ENCODE measurements at regions not wholly inside any gene's neighbourhood (a gene's known extent, or its start where the extent isn't known, plus 50 kb on each side); places are given as distances from the start of the nearest gene placed in this dataset.

GRCh38 chr10:90317172-90317571 is 540.7 kb downstream of the HTR7 start:
- no peak overlapping the region for H3K4me3 ChIP-seq (ENCODE audit: low read depth, low read length)

DNA sequence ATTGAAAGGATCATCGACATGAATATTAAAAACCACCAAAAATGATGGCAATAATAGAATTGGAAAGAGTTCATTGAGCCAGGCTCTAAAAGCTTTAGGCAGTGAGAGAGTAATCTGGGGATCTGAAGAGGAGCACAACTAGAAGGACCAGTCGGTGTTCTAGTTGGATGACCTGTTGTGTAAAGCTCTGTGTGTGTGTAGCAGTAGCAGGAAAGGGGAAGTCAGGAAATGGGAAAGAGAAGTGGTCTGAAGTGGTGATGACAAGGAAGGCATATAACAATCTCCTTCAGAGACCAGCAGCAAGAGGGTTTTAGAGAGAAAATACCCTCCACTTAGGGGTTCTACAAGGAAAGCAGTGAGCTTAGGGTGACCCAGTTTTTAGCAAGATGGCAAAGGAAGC is 539.2 kb downstream of the HTR7 start:
- Histone ChIP-seq H3K4me1 (ENCODE audit: control insufficient read depth, insufficient read depth, low read length, unreplicated experiment) (peaks cover 30% of the 10 kb centered on the region), H2AFZ (ENCODE audit: low read length, unreplicated experiment) (no peak overlapping the region), H3K79me2 (ENCODE audit: control insufficient read depth, insufficient read depth, low read length, unreplicated experiment) (no peaks in the 10 kb centered on the region), H3K27me3 (ENCODE audit: insufficient read depth, low read length) (no peaks in the 10 kb centered on the region), H3K27ac (ENCODE audit: low read depth, low read length) (peak overlapping the region; percentile 47; the same call in 1 of the 2 replicates), H3K4me3 (ENCODE audit: low read depth, low read length) (no peak overlapping the region), H3K36me3 (ENCODE audit: insufficient read depth, low read length) (no peaks in the 10 kb centered on the region)

More at GRCh38 chr10:90317172-90317571, 540.7 kb downstream of the HTR7 start:
- no peaks in the 10 kb centered on the region for H3K36me3 ChIP-seq (ENCODE audit: insufficient read depth, low read length)
- no peak overlapping the region for H3K27ac ChIP-seq (ENCODE audit: low read depth, low read length)
- H2AFZ ChIP-seq (ENCODE audit: low read length, unreplicated experiment), result no peak overlapping the region
- H3K79me2 ChIP-seq (ENCODE audit: control insufficient read depth, insufficient read depth, low read length, unreplicated experiment), result no peaks in the 10 kb centered on the region
- peaks cover 38% of the 10 kb centered on the region for H3K4me1 ChIP-seq (ENCODE audit: control insufficient read depth, insufficient read depth, low read length, unreplicated experiment)
- no peaks in the 10 kb centered on the region for H3K27me3 ChIP-seq (ENCODE audit: insufficient read depth, low read length)

DNA sequence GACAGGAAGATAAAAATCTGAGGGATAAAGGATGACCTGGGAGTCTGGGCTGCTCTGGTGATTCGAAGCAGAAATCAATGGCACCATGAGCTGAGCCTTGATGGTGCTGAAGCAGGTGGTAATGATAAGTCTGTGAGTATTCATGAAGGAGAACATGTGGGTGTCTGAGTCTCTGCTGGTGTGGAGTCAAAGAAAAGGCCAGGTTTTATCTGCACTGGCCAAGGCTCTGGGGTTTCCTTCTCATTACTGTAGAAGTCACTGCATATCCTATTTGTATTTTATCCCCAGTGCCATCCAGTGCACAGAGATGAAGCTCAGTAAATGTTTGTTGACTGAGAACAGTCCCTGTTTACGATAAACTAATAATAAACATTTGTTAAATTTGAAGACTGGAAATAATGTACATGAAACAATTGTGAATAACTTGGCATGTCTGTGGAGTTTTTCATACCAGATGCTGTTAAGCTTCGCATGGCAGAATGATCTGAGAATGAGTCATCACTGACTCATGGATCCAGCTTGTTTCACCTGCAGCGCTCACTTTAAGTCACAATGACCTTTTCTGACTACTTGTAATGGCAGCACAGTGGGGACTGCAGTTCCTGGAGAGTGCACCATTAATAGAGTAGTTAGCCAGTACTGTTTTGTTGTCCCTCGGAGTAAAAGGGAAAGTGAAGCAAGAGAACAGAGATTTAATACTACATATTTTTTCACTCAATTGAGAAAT is 538.5 kb downstream of the HTR7 start:
- Histone ChIP-seq H2AFZ (ENCODE audit: low read length, unreplicated experiment) (no peak overlapping the region), H3K36me3 (ENCODE audit: insufficient read depth, low read length) (no peaks in the 10 kb centered on the region), H3K4me1 (ENCODE audit: control insufficient read depth, insufficient read depth, low read length, unreplicated experiment) (peaks cover 23% of the 10 kb centered on the region), H3K79me2 (ENCODE audit: control insufficient read depth, insufficient read depth, low read length, unreplicated experiment) (no peaks in the 10 kb centered on the region), H3K4me3 (ENCODE audit: low read depth, low read length) (0 out of 2 replicates have a peak overlapping the region, but pooled peaks have one; percentile 19), H3K27ac (ENCODE audit: low read depth, low read length) (peak overlapping the region; percentile 47; the same call in 1 of the 2 replicates), H3K27me3 (ENCODE audit: insufficient read depth, low read length) (no peaks in the 10 kb centered on the region)

DNA sequence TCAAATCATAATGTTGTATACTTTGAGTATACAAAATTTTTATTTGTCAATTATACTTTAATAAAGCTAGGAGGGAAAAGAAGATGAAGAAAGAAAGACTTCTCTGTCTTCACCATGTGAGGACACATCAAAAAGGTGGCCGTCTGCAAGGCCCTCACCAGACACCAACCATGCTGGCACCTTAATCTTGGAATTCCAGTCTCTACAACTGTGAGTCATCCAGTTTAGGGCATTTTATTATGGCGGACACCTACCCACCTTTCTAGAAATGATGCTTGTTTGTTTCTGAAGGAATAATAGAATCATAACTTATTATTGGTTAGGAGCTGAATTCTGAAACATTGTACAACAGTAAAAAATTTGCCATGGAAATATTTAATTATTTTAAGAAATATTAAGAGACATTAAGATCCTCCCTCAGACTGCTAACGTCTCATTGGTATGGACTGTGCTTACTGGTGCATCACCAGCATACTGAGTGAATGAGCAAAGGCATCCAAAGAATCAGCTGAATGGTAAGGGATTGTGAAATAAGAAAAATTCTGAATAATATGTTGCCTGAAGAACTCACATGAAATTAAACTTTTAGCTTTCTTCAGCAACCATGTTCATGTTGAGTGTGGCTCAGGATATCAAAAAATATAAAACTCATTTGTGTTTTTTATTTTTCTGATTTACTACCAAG is 536.6 kb downstream of the HTR7 start:
- Histone ChIP-seq H3K79me2 (ENCODE audit: control insufficient read depth, insufficient read depth, low read length, unreplicated experiment) (no peaks in the 10 kb centered on the region), H3K27ac (ENCODE audit: low read depth, low read length) (no peak overlapping the region), H2AFZ (ENCODE audit: low read length, unreplicated experiment) (no peak overlapping the region), H3K27me3 (ENCODE audit: insufficient read depth, low read length) (no peaks in the 10 kb centered on the region), H3K4me1 (ENCODE audit: control insufficient read depth, insufficient read depth, low read length, unreplicated experiment) (peaks cover 17% of the 10 kb centered on the region), H3K4me3 (ENCODE audit: low read depth, low read length) (no peak overlapping the region), H3K36me3 (ENCODE audit: insufficient read depth, low read length) (no peaks in the 10 kb centered on the region)

- Histone ChIP-seq H3K4me3 (ENCODE audit: low read depth, low read length) (peak overlapping the region; percentile 48; the same call in 1 of the 2 replicates), H2AFZ (ENCODE audit: low read length, unreplicated experiment) (peak overlapping the region; percentile 12), H3K79me2 (ENCODE audit: control insufficient read depth, insufficient read depth, low read length, unreplicated experiment) (no peaks in the 10 kb centered on the region), H3K4me1 (ENCODE audit: control insufficient read depth, insufficient read depth, low read length, unreplicated experiment) (peaks cover 17% of the 10 kb centered on the region), H3K27me3 (ENCODE audit: insufficient read depth, low read length) (no peaks in the 10 kb centered on the region), H3K36me3 (ENCODE audit: insufficient read depth, low read length) (no peaks in the 10 kb centered on the region), H3K27ac (ENCODE audit: low read depth, low read length) (peak overlapping the region; percentile 84)
These were observed 531.2 kb downstream of the HTR7 start for GRCh38 chr10:90326498-90327267.

DNA sequence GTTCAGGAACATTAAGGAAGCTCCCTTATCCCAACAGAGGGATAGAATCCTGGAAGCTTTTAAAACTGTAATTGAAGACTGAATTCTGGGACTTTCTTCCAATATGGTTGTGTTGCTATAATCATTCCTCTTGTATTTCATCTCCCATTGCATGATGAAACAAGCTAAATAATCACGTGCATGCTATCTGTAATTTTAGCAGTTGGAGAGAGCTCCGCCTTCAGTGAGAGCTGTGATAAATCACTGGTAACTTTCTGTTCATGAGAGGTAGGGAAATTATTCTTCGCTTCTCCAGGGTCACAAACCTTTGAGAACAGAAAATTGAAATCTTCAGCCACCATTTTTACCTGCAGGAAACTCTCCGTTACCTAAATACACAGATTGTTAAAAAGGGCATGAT is 530.2 kb downstream of the HTR7 start:
- Histone ChIP-seq H3K36me3 (ENCODE audit: insufficient read depth, low read length) (no peaks in the 10 kb centered on the region), H3K79me2 (ENCODE audit: control insufficient read depth, insufficient read depth, low read length, unreplicated experiment) (no peaks in the 10 kb centered on the region), H3K4me1 (ENCODE audit: control insufficient read depth, insufficient read depth, low read length, unreplicated experiment) (peaks cover 17% of the 10 kb centered on the region), H3K27me3 (ENCODE audit: insufficient read depth, low read length) (no peaks in the 10 kb centered on the region), H3K27ac (ENCODE audit: low read depth, low read length) (peak overlapping the region; percentile 84; the same call in 1 of the 2 replicates), H2AFZ (ENCODE audit: low read length, unreplicated experiment) (no peak overlapping the region), H3K4me3 (ENCODE audit: low read depth, low read length) (no peak overlapping the region)

DNA sequence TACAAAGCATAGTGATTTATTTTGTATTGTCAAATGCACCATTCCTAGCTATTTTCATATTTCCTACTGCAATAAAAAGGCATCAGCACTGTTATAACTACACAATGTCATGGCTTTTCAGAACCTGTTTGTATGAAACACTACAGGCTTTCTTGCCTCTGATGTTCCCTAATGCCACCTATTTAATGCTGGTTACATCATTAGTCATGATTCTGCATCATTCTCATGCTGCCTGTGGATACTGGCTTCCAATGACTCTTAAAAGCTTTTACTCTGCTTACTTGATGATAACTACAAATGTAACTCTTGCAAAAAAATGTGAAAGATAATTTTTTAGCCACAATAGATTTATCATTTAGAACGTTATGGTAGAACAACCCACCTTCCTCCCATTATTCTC is 529.4 kb downstream of the HTR7 start:
- peaks cover 17% of the 10 kb centered on the region for H3K4me1 ChIP-seq (ENCODE audit: control insufficient read depth, insufficient read depth, low read length, unreplicated experiment)

DNA sequence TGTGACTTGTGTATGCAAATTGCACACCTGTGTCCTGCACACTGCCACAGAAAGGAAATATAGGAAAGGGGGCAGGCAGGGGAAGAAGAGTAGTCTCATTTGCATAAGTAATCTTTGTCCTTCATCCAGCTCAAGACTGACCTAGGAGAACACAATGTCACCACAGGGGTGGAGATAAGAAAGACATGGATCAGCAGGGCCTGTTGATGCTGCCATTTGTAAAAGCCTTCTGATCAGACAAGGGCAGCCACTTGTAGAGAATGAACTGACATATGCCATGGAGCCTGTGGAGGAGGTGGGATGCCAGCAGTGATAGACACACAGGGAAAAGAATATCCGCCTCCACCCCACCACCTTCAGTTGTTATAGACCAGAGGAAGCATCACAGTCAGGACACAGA is 528.9 kb downstream of the HTR7 start:
- H3K36me3 ChIP-seq (ENCODE audit: insufficient read depth, low read length), result no peaks in the 10 kb centered on the region
- H3K4me3 ChIP-seq (ENCODE audit: low read depth, low read length), result no peak overlapping the region
- H3K27ac ChIP-seq (ENCODE audit: low read depth, low read length), result no peak overlapping the region
- H3K27me3 ChIP-seq (ENCODE audit: insufficient read depth, low read length), result no peaks in the 10 kb centered on the region
- no peaks in the 10 kb centered on the region for H3K79me2 ChIP-seq (ENCODE audit: control insufficient read depth, insufficient read depth, low read length, unreplicated experiment)
- H3K4me1 ChIP-seq (ENCODE audit: control insufficient read depth, insufficient read depth, low read length, unreplicated experiment), result peaks cover 17% of the 10 kb centered on the region
- H2AFZ ChIP-seq (ENCODE audit: low read length, unreplicated experiment), result no peak overlapping the region

More for the DNA sequence above, 529.4 kb downstream of the HTR7 start:
- Histone ChIP-seq H3K79me2 (ENCODE audit: control insufficient read depth, insufficient read depth, low read length, unreplicated experiment) (no peaks in the 10 kb centered on the region), H3K4me3 (ENCODE audit: low read depth, low read length) (no peak overlapping the region), H2AFZ (ENCODE audit: low read length, unreplicated experiment) (no peak overlapping the region), H3K27me3 (ENCODE audit: insufficient read depth, low read length) (no peaks in the 10 kb centered on the region), H3K36me3 (ENCODE audit: insufficient read depth, low read length) (no peaks in the 10 kb centered on the region), H3K27ac (ENCODE audit: low read depth, low read length) (no peak overlapping the region)

- no peak overlapping the region for H2AFZ ChIP-seq (ENCODE audit: low read length, unreplicated experiment)
- H3K27me3 ChIP-seq (ENCODE audit: insufficient read depth, low read length), result peaks cover 5% of the 10 kb centered on the region; the same call in 1 of the 2 replicates
- no peak overlapping the region for H3K4me3 ChIP-seq (ENCODE audit: low read depth, low read length)
- no peaks in the 10 kb centered on the region for H3K36me3 ChIP-seq (ENCODE audit: insufficient read depth, low read length)
- no peak overlapping the region for H3K27ac ChIP-seq (ENCODE audit: low read depth, low read length)
- no peaks in the 10 kb centered on the region for H3K4me1 ChIP-seq (ENCODE audit: control insufficient read depth, insufficient read depth, low read length, unreplicated experiment)
- no peaks in the 10 kb centered on the region for H3K79me2 ChIP-seq (ENCODE audit: control insufficient read depth, insufficient read depth, low read length, unreplicated experiment)
These were observed 520.5 kb downstream of the HTR7 start for GRCh38 chr10:90337316-90337715.

DNA sequence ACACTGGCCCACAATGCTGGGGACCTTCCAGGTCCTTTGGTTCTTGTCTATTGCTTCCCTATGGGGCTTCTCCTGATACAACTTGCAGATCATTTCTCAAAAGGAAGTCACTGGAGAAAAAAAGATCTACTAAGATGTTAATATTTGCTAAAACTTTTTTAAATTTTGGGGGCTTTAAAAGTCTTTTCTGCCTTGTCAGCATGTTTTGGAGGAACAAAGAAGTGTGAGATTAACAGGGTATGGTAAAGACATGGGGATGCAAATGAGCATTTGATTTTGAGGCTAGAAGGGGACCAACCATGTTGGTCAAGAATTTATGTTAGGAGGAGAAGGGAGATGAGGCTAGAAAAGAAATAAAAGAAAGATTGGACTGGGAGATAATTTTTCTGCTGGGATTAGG is 515.4 kb downstream of the HTR7 start:
- Histone ChIP-seq H3K4me1 (ENCODE audit: control insufficient read depth, insufficient read depth, low read length, unreplicated experiment) (no peaks in the 10 kb centered on the region), H3K27ac (ENCODE audit: low read depth, low read length) (no peak overlapping the region), H3K4me3 (ENCODE audit: low read depth, low read length) (no peak overlapping the region), H3K27me3 (ENCODE audit: insufficient read depth, low read length) (peaks cover 5% of the 10 kb centered on the region), H3K79me2 (ENCODE audit: control insufficient read depth, insufficient read depth, low read length, unreplicated experiment) (no peaks in the 10 kb centered on the region), H2AFZ (ENCODE audit: low read length, unreplicated experiment) (no peak overlapping the region), H3K36me3 (ENCODE audit: insufficient read depth, low read length) (no peaks in the 10 kb centered on the region)

Data from ACC112 (cell line).